GM12874 (cell line): ENCODE measurements at regions not wholly inside any gene's neighbourhood (a gene's known extent, or its start where the extent isn't known, plus 50 kb on each side); places are given as distances from the start of the nearest gene placed in this dataset.

Experiments
- CTCF ChIP-seq: IDR thresholded peaks from 2 replicates; pipeline ENCODE4 v1.5.1; 2011; ENCODE audit warnings: low read depth, mild to moderate bottlenecking, control low read depth, low read length, moderate library complexity; ENCODE audit not compliant: insufficient read depth

- no peak for TF ChIP-seq CTCF
Measured at GRCh38 chr18:57922885-57923284, 119.8 kb upstream of the ATP8B1 start.

DNA sequence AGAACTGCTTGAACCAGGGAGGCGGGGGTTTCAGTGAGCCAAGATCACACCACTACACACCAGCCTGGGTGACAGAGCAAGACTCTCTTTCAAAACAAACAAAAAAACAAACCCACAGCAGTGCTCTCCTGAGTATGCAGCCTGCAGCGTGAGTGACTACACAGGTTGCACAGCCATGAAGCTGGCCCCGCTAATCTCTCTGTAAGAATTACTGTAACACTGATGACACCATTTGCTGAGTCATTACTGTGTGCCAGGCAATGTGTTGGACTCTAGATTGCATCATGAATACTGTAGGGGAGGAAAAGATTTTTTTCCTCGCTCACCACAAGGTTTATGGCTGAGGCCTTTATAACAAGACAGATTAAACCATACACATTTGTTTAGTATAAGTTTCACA lies 118.6 kb upstream of the ATP8B1 start:
- TF ChIP-seq CTCF, result no peak

- no peak for TF ChIP-seq CTCF
Measured at GRCh38 chr18:57920036-57920435, 116.9 kb upstream of the ATP8B1 start.

GRCh38 chr18:57918601-57919000 lies 115.5 kb upstream of the ATP8B1 start:
- TF ChIP-seq CTCF, result no peak

- no peak for TF ChIP-seq CTCF
Measured at GRCh38 chr18:57916684-57917083, 113.6 kb upstream of the ATP8B1 start.

- no peak for TF ChIP-seq CTCF
Measured at GRCh38 chr18:57915865-57916582, 112.9 kb upstream of the ATP8B1 start.

DNA sequence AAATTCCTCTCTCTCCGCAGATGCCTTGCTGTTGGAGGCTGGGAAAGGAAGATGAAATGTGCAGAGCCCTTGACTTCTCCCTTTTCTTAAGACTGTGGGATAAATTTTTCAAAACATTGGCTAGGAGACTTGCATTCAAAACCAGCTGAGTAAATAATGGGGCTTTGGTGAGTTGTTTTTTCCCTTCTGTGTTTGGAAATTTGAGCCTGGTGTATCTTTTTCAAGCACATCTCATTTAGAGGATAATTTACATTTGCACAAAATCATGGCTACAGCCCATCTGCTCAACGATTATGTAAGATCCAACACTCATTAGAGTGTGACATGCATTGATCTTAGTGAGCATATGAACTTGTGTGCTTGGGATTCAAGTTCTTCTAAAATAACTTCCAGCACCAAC lies 112.1 kb upstream of the ATP8B1 start:
- no peak for TF ChIP-seq CTCF

DNA sequence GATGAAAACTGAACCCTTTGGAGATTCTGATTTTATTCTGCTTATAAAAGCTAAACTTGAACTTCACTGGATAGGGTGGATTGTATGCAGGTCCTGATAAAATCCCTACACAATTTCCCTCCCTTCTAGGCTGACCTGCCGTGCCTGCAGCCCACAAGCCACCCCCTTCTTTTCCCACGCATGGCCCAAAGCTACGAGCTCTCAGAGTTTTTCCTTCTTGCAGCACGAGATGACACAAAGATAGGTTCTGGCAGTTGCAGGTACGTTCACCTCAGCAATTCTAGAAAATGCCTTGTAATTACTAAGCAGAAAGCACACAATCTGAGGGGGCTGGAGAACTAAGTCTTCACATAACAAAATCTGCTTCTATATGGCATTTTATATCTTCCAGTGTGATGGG lies 110.6 kb upstream of the ATP8B1 start:
- TF ChIP-seq CTCF, result no peak
